GM21526 (cell line): ENCODE measurements at regions not wholly inside any gene's neighbourhood (a gene's known extent, or its start where the extent isn't known, plus 50 kb on each side); places are given as distances from the start of the nearest gene placed in this dataset.

Experiments
- ATAC-seq: cut with Tn5 transposase; IDR thresholded peaks from one replicate; pipeline ENCODE4 v1.9.1; 2021; ENCODE audit warnings: moderate library complexity; ENCODE audit not compliant: unreplicated experiment, low FRiP score

- ATAC-seq, result no peak
These were observed 120.0 kb downstream of the SETD4 start for GRCh38 chr21:35940074-35940927.

DNA sequence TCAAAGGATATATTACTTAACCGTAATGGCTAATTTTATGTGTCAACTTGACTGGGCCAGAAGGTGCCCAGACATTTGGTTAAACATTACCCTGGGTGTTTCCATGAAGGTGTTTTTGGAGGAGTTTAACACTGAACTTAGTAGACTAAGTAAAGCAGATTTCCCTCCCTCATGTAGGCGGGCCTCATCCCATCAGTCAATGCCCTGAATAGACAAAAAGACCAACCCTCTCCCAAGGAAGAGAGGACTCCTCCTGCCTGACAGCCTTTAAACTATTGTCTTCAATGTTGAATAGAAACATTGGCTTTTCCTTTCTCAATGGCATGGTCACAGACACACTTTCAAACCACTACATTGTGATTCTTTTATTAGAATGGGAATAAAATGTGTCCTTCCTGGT lies 121.9 kb downstream of the SETD4 start:
- ATAC-seq, result no peak

GRCh38 chr21:35933466-35933865 lies 126.9 kb downstream of the SETD4 start:
- ATAC-seq, result no peak

- peak; percentile 91 for ATAC-seq
These were observed 128.0 kb downstream of the SETD4 start for GRCh38 chr21:35932232-35932911.

GRCh38 chr21:35929901-35930300 lies 130.4 kb downstream of the SETD4 start:
- no peak for ATAC-seq

- no peak for ATAC-seq
These were observed 133.1 kb downstream of the SETD4 start for GRCh38 chr21:35927262-35927661.

GRCh38 chr21:35926003-35926740 lies 134.2 kb downstream of the SETD4 start:
- ATAC-seq, result no peak

DNA sequence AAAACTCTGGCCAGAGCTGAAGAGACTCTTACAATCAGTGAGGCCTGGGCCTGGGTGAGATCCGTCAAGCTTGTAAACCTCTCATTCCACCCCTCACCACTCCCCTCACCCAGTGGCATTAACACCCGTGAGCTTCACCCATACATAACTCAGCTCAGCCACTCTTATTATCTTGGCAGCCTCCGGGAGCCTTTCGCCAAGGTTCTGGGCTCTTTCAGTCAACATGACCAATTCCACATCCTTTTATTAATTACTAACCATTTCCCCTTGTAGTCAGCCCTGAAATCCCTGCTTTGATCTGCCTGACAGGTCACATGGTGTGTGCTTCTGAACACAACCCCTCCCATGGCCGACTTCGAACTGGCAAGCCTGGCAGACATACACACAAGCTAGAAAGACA lies 134.8 kb downstream of the SETD4 start:
- no peak for ATAC-seq

DNA sequence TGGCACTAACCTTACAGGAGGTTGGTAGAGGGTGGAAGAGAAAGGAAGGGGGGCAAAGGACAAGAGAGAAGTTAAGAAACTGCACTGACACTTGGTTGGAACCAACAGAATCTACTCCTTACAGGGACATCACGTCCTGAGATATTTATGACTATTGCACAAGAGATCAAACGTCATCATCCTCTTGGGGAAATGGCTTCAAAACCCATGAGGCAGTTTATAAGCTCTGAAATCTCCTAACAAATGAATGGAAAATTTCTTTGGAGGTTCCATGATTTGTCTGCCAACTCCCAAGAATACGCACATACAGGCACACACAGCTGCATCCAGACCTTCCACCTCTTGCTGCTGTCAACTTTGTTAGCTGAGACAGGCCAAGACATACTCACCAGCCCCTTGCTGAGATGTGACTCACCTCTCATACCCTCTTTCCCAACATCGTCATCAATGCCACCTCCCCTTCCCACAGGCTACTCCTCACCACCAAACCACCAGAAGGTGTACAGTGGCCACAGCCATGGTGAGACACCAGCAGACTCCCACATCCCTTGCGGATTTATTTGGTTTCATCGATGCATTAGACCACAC lies 135.5 kb downstream of the SETD4 start:
- ATAC-seq, result no peak

DNA sequence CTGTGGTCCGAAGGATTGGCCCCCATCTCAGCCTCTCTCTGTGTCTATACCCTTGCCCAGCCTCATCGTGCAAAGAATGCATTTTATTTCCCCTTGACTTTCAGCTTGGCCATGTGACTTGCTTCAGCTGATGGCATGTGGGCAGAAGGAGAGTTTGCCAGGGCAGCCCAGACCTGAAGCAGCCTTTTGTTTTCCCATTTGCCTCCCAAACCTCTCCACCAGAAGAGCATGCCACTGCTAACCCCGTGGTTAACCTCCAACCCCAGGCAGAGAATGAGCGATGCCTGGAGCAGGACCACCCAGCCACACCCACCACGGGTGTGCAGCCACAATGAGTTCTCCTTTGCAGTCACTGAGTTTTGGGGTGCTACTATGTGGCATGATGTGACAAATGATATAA lies 136.4 kb downstream of the SETD4 start:
- no peak for ATAC-seq

DNA sequence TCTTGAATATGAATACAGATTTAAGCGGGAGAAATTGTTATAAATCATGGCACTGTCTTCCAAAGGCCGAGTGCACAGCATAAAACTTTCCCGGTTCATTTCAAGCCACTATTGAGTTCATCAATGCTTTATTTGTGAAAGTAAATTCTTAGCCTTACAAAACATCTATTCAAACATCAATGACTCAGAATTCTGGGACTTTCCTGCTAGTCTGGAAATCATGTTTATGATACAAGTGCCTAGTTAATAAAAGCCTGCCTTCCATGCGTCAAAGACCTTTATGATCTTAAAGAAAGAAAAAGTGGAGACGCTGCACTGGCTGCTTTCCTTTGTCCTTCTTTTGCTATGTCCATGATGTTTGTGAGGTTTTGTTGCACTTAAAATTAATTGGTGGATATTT lies 137.7 kb downstream of the SETD4 start:
- no peak for ATAC-seq

DNA sequence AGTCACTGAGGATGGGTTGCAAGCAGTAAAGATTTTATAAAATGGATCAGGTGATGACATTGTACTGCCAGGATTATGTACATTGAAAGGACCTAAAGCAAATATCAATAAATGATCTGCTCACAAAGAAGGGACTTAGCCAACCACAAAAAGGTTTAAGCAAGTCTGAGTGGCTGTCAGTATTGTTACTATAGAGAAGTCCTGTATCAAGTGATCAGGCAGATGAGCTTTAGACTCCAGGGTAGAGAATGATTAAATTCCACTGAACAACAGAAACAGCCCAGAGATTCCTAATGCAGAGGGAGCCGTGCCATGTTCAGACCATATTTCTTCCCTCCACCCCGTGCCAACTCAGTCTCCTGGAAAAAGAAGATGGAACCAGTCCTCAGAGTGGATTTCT lies 138.9 kb downstream of the SETD4 start:
- ATAC-seq, result no peak

DNA sequence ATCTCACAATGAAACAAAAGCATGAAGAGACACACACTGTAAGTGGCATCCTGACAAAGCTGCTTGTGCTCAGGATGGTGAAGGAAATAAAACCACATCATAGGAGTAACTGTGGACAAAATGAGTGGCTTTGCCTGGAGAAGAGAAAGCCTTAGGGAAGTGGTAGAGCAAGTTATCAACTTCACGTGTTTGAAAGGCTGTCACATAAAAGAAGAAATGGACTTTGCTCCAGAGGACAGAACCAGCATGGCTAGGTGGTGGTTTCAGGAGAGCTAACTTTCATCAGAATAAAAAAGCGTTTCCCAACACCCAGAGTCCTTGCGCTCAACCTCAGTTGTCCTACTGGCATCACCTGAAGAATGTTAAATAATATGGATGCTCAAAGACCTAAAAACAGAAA lies 139.9 kb downstream of the SETD4 start:
- no peak for ATAC-seq

- no peak for ATAC-seq
These were observed 145.3 kb downstream of the SETD4 start for GRCh38 chr21:35915030-35915429.

GRCh38 chr21:35911412-35912191 lies 148.7 kb downstream of the SETD4 start:
- ATAC-seq, result no peak

DNA sequence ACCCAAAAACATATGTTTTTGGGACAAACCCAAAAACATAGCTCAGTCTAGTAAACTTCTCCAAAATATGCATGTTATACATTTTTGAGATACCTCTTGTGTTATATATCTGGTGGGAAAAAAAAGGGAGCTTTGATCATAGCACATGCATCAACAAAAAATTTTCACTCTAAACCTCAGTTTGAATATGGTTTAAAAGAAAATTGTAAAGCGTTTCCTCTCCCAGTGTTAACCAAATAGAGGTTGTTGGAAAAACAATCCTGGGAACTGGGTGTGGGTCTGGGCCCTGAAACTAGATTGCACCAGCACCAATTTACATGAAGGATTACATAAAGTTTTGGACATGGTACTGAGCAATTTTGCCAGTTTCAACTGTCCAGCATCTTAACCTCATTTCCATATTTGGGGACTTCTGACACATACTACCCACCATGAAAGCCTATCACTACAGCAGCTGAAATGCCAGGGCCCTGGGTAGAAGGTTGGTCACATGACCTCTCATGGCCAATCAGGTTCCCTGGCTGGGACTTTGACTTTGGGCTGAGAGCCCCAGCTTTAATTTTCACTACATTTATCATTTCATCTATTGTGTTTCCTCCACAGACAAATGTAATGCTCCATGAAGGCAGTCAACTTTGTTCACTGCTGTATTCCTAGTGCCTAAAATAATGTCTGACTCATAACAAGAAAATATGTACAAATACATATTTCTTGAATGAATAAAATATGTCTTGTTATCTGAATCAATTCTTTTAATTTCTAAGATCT lies 150.7 kb downstream of the SETD4 start:
- no peak for ATAC-seq

GRCh38 chr21:35908311-35909078 lies 151.8 kb downstream of the SETD4 start:
- no peak for ATAC-seq

DNA sequence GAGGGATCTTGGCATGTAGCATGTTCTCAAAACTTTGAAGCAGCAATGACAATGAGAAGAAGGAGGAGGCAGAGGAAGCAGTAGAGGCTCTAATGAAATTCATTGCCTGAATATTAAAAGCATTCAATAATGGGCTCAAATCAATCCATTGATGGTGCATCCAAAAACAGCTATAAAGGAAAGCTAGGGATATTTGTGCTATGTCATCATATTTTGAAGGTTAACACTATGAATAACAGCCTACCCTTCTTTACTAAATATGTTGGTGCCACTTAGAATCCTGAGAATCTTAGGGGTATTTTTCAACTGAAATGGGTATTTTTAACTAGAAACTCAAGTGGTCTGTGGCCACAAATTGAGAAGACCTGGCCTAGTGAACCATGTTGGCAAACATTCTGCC lies 153.7 kb downstream of the SETD4 start:
- ATAC-seq, result no peak

DNA sequence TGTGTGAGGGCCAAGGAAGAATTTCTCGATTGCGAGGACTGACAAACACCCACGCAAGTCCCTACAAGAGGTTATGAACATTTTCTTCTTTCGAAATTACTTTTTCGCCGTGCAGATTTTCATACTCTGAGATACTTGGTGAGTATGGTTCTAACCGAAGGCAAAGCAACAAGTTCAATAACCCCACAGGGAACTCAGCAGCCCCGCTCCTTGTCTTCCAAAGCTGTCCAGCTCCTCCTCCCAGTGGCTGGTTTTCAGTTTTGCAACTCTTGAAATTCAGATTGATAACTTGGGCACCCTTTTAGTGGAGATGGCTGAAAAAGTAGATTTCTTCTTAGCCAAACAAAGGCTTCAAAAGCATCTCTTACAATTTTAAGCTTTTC lies 154.4 kb downstream of the SETD4 start:
- no peak for ATAC-seq
